ENCODE measurements at regions not wholly inside any gene's neighbourhood (a gene's known extent, or its start where the extent isn't known, plus 50 kb on each side); places are given as distances from the start of the nearest gene placed in this dataset.
"Not testable (repeated sequence)": the region's sequence is repeated elsewhere in the genome, so short reads cannot be mapped to it uniquely, and the experiment has no call there.

DNA sequence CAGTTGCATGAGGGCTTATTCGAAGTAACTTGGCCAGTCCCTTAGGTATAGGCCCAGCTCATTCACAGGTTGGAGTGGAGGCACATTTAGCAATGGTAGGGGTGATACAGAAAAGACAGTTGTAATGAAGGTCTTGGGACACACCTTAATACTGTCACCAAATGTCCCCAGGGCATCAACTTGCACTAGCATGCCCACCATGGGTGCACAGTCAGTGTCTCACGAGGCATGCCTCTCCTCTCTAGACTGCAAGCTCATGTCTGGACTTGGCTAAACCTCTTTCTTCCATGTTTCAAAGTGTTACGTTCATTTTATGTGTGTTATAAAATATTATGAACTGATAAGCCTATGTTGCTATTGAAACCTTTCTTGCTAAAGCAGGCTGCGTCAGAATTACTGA lies 124.0 kb upstream of the ECI2 start:
- no peak for DNase-seq (ENCODE audit: low read depth)
- TF ChIP-seq, protein P1, sequence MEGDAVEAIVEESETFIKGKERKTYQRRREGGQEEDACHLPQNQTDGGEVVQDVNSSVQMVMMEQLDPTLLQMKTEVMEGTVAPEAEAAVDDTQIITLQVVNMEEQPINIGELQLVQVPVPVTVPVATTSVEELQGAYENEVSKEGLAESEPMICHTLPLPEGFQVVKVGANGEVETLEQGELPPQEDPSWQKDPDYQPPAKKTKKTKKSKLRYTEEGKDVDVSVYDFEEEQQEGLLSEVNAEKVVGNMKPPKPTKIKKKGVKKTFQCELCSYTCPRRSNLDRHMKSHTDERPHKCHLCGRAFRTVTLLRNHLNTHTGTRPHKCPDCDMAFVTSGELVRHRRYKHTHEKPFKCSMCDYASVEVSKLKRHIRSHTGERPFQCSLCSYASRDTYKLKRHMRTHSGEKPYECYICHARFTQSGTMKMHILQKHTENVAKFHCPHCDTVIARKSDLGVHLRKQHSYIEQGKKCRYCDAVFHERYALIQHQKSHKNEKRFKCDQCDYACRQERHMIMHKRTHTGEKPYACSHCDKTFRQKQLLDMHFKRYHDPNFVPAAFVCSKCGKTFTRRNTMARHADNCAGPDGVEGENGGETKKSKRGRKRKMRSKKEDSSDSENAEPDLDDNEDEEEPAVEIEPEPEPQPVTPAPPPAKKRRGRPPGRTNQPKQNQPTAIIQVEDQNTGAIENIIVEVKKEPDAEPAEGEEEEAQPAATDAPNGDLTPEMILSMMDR (IDR thresholded peaks at IDR 0.05; ENCODE audit: insufficient read depth, low read length) = no peak
- no peak overlapping the region for H3K4me3 ChIP-seq (ENCODE audit: low read depth, low read length)

- no peak overlapping the region for H3K4me3 ChIP-seq (ENCODE audit: low read depth, low read length)
- DNase-seq (ENCODE audit: low read depth) = no peak
- TF ChIP-seq, protein P1 (IDR thresholded peaks at IDR 0.05; ENCODE audit: insufficient read depth, low read length) = no peak
Measured at GRCh38 chr6:4258733-4259132, 123.4 kb upstream of the ECI2 start.

- peak; percentile 26 for DNase-seq (ENCODE audit: low read depth)
- H3K4me3 ChIP-seq (ENCODE audit: low read depth, low read length) = no peak overlapping the region
- TF ChIP-seq, protein P1 (IDR thresholded peaks at IDR 0.05; ENCODE audit: insufficient read depth, low read length) = no peak
Measured at GRCh38 chr6:4256969-4257368, 121.6 kb upstream of the ECI2 start.

GRCh38 chr6:4253604-4254231 lies 118.3 kb upstream of the ECI2 start:
- H3K4me3 ChIP-seq (ENCODE audit: low read depth, low read length) = no peak overlapping the region
- TF ChIP-seq, protein P1 (IDR thresholded peaks at IDR 0.05; ENCODE audit: insufficient read depth, low read length) = peak; percentile 73
- DNase-seq (ENCODE audit: low read depth) = peak; percentile 88

DNA sequence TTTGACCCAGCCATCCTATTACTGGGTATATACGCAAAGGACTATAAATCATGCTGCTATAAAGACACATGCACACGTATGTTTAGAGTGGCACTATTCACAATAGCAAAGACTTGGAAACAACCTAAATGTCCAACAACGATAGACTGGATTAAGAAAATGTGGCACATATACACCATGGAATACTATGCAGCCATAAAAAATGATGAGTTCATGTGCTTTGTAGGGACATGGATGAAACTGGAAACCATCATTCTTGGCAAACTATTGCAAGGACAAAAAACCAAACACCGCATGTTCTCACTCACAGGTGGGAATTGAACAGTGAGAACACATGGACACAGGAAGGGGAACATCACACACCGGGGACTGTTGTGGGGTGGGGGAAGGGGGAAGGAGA lies 117.1 kb upstream of the ECI2 start:
- H3K4me3 ChIP-seq (ENCODE audit: low read depth, low read length); DNase-seq (ENCODE audit: low read depth): not testable (repeated sequence)

- H3K4me3 ChIP-seq (ENCODE audit: low read depth, low read length) = no peak overlapping the region
- TF ChIP-seq, protein P1 (IDR thresholded peaks at IDR 0.05; ENCODE audit: insufficient read depth, low read length) = no peak
Measured at GRCh38 chr6:4250645-4251044, 115.3 kb upstream of the ECI2 start.

DNA sequence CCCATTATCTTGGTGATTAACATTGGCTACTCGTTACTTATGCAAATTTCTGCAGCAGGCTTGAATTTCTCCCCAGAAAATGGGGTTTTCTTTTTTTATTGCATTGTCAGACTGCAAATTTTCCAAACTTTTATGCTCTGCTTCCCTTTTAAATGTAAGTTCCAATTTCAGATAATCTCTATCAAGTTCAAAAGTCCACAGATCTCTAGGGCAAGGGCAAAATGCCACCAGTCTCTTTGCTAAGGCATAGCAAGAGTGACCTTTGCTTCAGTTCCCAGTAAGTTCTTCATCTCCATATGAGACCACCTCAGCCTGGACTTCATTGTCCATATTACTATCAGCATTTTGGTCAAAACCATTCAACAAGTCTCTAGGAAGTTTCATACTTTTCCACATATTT lies 108.5 kb upstream of the ECI2 start:
- DNase-seq (ENCODE audit: low read depth); H3K4me3 ChIP-seq (ENCODE audit: low read depth, low read length): not testable (repeated sequence)

More at GRCh38 chr6:4250645-4251044, 115.3 kb upstream of the ECI2 start:
- DNase-seq (ENCODE audit: low read depth) = no peak

GRCh38 chr6:4243237-4243636 lies 107.9 kb upstream of the ECI2 start:
- TF ChIP-seq, protein P1 (IDR thresholded peaks at IDR 0.05; ENCODE audit: insufficient read depth, low read length) = no peak
- no peak overlapping the region for H3K4me3 ChIP-seq (ENCODE audit: low read depth, low read length)
- no peak for DNase-seq (ENCODE audit: low read depth)

Measured in fibroblast of the aortic adventitia (primary cell).